GM12878 (cell line): ENCODE measurements at regions not wholly inside any gene's neighbourhood (a gene's known extent, or its start where the extent isn't known, plus 50 kb on each side); places are given as distances from the start of the nearest gene placed in this dataset.

Experiments
- ATAC-seq: fragments of 200-7000 bp; cut with Tn5 transposase; 3 replicates; pipeline ENCODE4 v1.9.1; 2020; ENCODE audit warnings: mild to moderate bottlenecking, moderate library complexity
- BruUV-seq: library from RNA; stranded (reverse); fragments of 400-500 nt; replicated peaks from 2 replicates; lab custom pipeline; 2021; lab: Mats Ljungman, UMichigan
- CTCF ChIA-PET: fragments of 300-600 bp; sonication (Branson Sonifier 250); formaldehyde crosslinking; extraction: SDS; loops from one replicate; lab custom pipeline; 2021; ENCODE audit warnings: inconsistent platforms; lab: Yijun Ruan, JAX
- POLR2A ChIA-PET: fragments of 350-600 bp; formaldehyde crosslinking; extraction: SDS; loops from one replicate; lab custom pipeline; 2021; ENCODE audit warnings: inconsistent platforms; lab: Charles Lee
- RAD21 ChIA-PET: fragments of 300-600 bp; sonication (Branson Sonifier 250); formaldehyde crosslinking; loops from one replicate; lab custom pipeline; 2023; ENCODE audit warnings: antibody characterized with exemption; ENCODE audit not compliant: unreplicated experiment; lab: Charles Lee
- SMC1A ChIA-PET: fragments of 300-600 bp; sonication (Branson Sonifier 250); formaldehyde crosslinking; loops from one replicate; lab custom pipeline; 2023; ENCODE audit not compliant: unreplicated experiment, uncharacterized antibody; lab: Charles Lee
- DNase-seq: peaks from one replicate; pipeline ENCODE4 v3.0.0-alpha.2; 2011; ENCODE audit warnings: low read depth, low spot score
- FAIRE-seq: peaks from 3 replicates; lab custom pipeline; 2011; peaks lifted over from hg19 to GRCh38; lab: Jason Lieb, UNC
- H2AFZ ChIP-seq: 2 replicates; pipeline ENCODE4 v1.6.0; 2011; ENCODE audit warnings: low read depth, low read length, control low read depth; ENCODE audit not compliant: control insufficient read depth
- H3K27ac ChIP-seq: 2 replicates; pipeline ENCODE4 v1.5.1; 2011; ENCODE audit warnings: control low read depth; ENCODE audit not compliant: control insufficient read depth, insufficient read depth
- H3K27me3 ChIP-seq, 2 experiments: replicated peaks in 1 of 2; 2 replicates each; pipeline versions ENCODE4 v1.6.0 to v1.6.1; 2011; ENCODE audit warnings: low read length in 1 of 2; ENCODE audit not compliant: control insufficient read depth in 2 of 2, insufficient read depth in 2 of 2
- H3K36me3 ChIP-seq, 2 experiments: 2 replicates each; pipeline ENCODE4 v1.5.1; 2011; ENCODE audit warnings: low read length in 1 of 2; ENCODE audit not compliant: control insufficient read depth in 2 of 2, insufficient read depth in 2 of 2
- H3K4me1 ChIP-seq: 2 replicates; pipeline ENCODE4 v1.6.1; 2011; ENCODE audit warnings: mild to moderate bottlenecking, low read length, moderate library complexity, mixed read lengths; ENCODE audit not compliant: control insufficient read depth, insufficient read depth
- H3K4me2 ChIP-seq: 2 replicates; pipeline ENCODE4 v1.6.0; 2011; ENCODE audit warnings: control low read depth; ENCODE audit not compliant: control insufficient read depth, insufficient read depth
- H3K4me3 ChIP-seq: fragments of 200-600 bp; sonication (generic); 2 replicates; pipeline ENCODE4 v1.5.1; 2016
- H3K79me2 ChIP-seq: 2 replicates; pipeline ENCODE4 v1.6.0; 2011; ENCODE audit warnings: low read length; ENCODE audit not compliant: control insufficient read depth, insufficient read depth
- H3K9ac ChIP-seq: 2 replicates; pipeline ENCODE4 v1.8.0; 2011; ENCODE audit warnings: low read length, control low read depth, mixed read lengths; ENCODE audit not compliant: control insufficient read depth, insufficient read depth
- H3K9me3 ChIP-seq: replicated peaks from 3 replicates; pipeline ENCODE4 v1.5.1; 2011; ENCODE audit warnings: mild to moderate bottlenecking, low read length; ENCODE audit not compliant: control insufficient read depth, insufficient read depth
- H4K20me1 ChIP-seq: 2 replicates; pipeline ENCODE4 v1.6.0; 2011; ENCODE audit not compliant: control insufficient read depth, insufficient read depth
- BACH1 ChIP-seq: fragments of 450-650 bp; IDR thresholded peaks from 2 replicates; pipeline ENCODE4 v1.6.1; 2017; ENCODE audit warnings: mild to moderate bottlenecking, borderline replicate concordance
- CBX3 ChIP-seq: fragments of 200-600 bp; sonication (generic); IDR thresholded peaks from 2 replicates; pipeline ENCODE4 v1.6.1; 2016; ENCODE audit warnings: low read depth, borderline replicate concordance
- MAX ChIP-seq: IDR thresholded peaks from 2 replicates; pipeline ENCODE4 v1.6.1; 2012; ENCODE audit warnings: low read depth, low read length, improper control_type of control experiment
- NBN ChIP-seq: fragments of 450-650 bp; IDR thresholded peaks from 2 replicates; pipeline ENCODE4 v1.6.1; 2016
- NFYA ChIP-seq: IDR thresholded peaks from 2 replicates; pipeline ENCODE4 v1.6.1; 2011; ENCODE audit warnings: low read depth, mild to moderate bottlenecking, low read length, improper control_type of control experiment, borderline replicate concordance
- TCF3 ChIP-seq: IDR thresholded peaks from 2 replicates; pipeline ENCODE4 v1.6.1; 2012; ENCODE audit warnings: low read depth, mild to moderate bottlenecking, low read length, borderline replicate concordance; ENCODE audit not compliant: insufficient read depth
- WGBS: methylation state at CpG from one replicate; pipeline ENCODE4 v1.1.6; 2016; ENCODE audit warnings: low lambda C conversion rate; ENCODE audit not compliant: insufficient replicate concordance, insufficient coverage; ENCODE audit errors: missing lambda C conversion rate; 5-methylcytosine and 5-hydroxymethylcytosine counted together
- in situ Hi-C: fragments of 300-500 bp; cut with MboI; formaldehyde crosslinking; loops from 9 replicates; pipeline ENCODE4 v1.14.3; 2018; ENCODE audit warnings: mixed read lengths
- intact Hi-C: fragments of 100-400 bp; cut with micrococcal nuclease; formaldehyde crosslinking; loops from one replicate; pipeline ENCODE4 v1.14.2; 2022; ENCODE audit not compliant: unreplicated experiment
- TF ChIP-seq, protein P1 (sequence below): IDR thresholded peaks from 2 replicates; pipeline ENCODE4 v1.6.1; 2012; ENCODE audit warnings: low read depth, low read length, improper control_type of control experiment

DNA sequence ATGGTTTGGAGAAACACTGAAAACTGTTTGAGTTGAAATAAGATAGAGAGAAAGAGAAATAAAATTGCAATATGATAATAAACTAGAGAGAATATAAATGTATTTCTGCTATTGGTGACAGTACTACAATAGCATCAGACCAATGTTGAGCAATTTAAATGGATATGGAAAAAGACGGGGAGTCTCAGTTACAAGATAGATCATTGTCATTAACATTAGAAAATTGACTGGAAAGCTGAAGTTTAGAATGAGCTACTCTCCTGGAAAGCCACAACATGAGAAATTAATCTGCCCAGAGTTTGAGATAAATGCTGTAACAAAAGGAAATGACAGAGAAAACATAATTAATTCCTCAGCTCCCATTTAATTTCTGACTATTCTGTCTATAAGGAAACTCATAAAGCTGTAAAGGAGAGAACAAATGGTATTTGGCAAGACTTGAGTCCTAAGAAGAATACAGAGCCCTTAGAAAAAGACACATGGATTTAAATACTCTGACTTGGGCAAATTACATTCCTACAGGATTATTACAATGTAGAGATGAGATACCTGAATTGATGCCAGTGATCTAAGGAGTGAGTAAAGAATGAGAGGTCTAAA, 624.5 kb upstream of the CHD1 start:
- Histone ChIP-seq H4K20me1 (no peaks in the 10 kb centered on the region), H2AFZ (no peak overlapping the region), H3K9me3 (no peaks in the 10 kb centered on the region), H3K27ac (no peak overlapping the region), H3K36me3 (no peaks in the 10 kb centered on the region), H3K4me2 (no peak overlapping the region), H3K9ac (no peak overlapping the region), H3K79me2 (no peaks in the 10 kb centered on the region), H3K27me3 (no peaks in the 10 kb centered on the region), H3K4me1 (no peaks in the 10 kb centered on the region), H3K4me3 (no peak overlapping the region)
- TF ChIP-seq CBX3 (no peak), TCF3 (no peak), MAX (no peak)
- TF ChIP-seq, protein P1, sequence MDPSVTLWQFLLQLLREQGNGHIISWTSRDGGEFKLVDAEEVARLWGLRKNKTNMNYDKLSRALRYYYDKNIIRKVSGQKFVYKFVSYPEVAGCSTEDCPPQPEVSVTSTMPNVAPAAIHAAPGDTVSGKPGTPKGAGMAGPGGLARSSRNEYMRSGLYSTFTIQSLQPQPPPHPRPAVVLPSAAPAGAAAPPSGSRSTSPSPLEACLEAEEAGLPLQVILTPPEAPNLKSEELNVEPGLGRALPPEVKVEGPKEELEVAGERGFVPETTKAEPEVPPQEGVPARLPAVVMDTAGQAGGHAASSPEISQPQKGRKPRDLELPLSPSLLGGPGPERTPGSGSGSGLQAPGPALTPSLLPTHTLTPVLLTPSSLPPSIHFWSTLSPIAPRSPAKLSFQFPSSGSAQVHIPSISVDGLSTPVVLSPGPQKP: no peak
- ChIA-PET CTCF (no interaction called here), SMC1A (no interaction called here), RAD21 (no interaction called here), POLR2A (no interaction called here)
- 0% methylated on average over 1 of the region's 1 CpG for WGBS
- DNase-seq (no peak), FAIRE-seq (no peak), ATAC-seq (no peak)
- BruUV-seq: no TSS peak
- in situ Hi-C loops: no loop called here
- intact Hi-C loops: no loop called here

- Histone ChIP-seq H3K79me2 (no peaks in the 10 kb centered on the region), H3K9me3 (no peaks in the 10 kb centered on the region), H3K36me3 (no peaks in the 10 kb centered on the region), H4K20me1 (no peaks in the 10 kb centered on the region), H3K4me1 (no peaks in the 10 kb centered on the region), H3K4me2 (no peak overlapping the region), H3K9ac (no peak overlapping the region), H3K27ac (no peak overlapping the region), H3K27me3 (no peaks in the 10 kb centered on the region), H2AFZ (no peak overlapping the region), H3K4me3 (no peak overlapping the region)
- ATAC-seq: no peak
- TF ChIP-seq BACH1 (no peak), NBN (no peak), NFYA (no peak)
- TF ChIP-seq, protein P1: no peak
- no peak for FAIRE-seq
- ChIA-PET RAD21 (no interaction called here), SMC1A (no interaction called here), POLR2A (no interaction called here), CTCF (no interaction called here)
- no peak for DNase-seq
- in situ Hi-C loops (no loop called here), intact Hi-C loops (no loop called here)
- BruUV-seq: no TSS peak
- 0% methylated on average over 1 of the region's 1 CpG for WGBS
These were observed 615.5 kb upstream of the CHD1 start for GRCh38 chr5:99544356-99544755.
